Stimulated activated CD4-positive, alpha-beta T cell treated with anti-CD3 and anti-CD28 coated beads, Interleukin-12 subunit alpha, Interleukin-12 subunit beta, amount 100 ng/mL, for 48 hours (primary cell): ENCODE measurements at regions not wholly inside any gene's neighbourhood (a gene's known extent, or its start where the extent isn't known, plus 50 kb on each side); places are given as distances from the start of the nearest gene placed in this dataset.

Source experiments
- DNase-seq, 3 donors: peaks; one replicate each; pipeline ENCODE4 v3.0.0-alpha.2; 2020; ENCODE audit warnings: low read depth in 2 of 3, low spot score in 1 of 3

GRCh38 chr3:81439108-81439507 lies 322.3 kb downstream of the GBE1 start:
- DNase-seq: no peak

- no peak for DNase-seq
Measured at GRCh38 chr3:81437683-81438082, 323.8 kb downstream of the GBE1 start.

GRCh38 chr3:81436182-81436581 lies 325.3 kb downstream of the GBE1 start:
- no peak for DNase-seq

GRCh38 chr3:81435050-81435449 lies 326.4 kb downstream of the GBE1 start:
- no peak for DNase-seq

- DNase-seq: no peak
Measured at GRCh38 chr3:81434161-81434560, 327.3 kb downstream of the GBE1 start.

GRCh38 chr3:81433675-81434074 lies 327.8 kb downstream of the GBE1 start:
- DNase-seq: no peak

- no peak for DNase-seq
Measured at GRCh38 chr3:81432456-81432855, 329.0 kb downstream of the GBE1 start.

- no peak for DNase-seq
Measured at GRCh38 chr3:81426826-81427577, 334.4 kb downstream of the GBE1 start.

- no peak for DNase-seq
Measured at GRCh38 chr3:81425198-81425868, 336.1 kb downstream of the GBE1 start.

GRCh38 chr3:81419228-81419627 lies 342.2 kb downstream of the GBE1 start:
- DNase-seq: no peak

GRCh38 chr3:81416812-81417211 lies 344.6 kb downstream of the GBE1 start:
- no peak for DNase-seq

GRCh38 chr3:81406318-81406717 lies 355.1 kb downstream of the GBE1 start:
- DNase-seq: no peak

GRCh38 chr3:81395739-81396513 lies 365.5 kb downstream of the GBE1 start:
- no peak for DNase-seq

GRCh38 chr3:81394651-81395524 lies 366.6 kb downstream of the GBE1 start:
- no peak for DNase-seq

GRCh38 chr3:81393251-81393650 lies 368.2 kb downstream of the GBE1 start:
- no peak for DNase-seq

GRCh38 chr3:81390796-81391195 lies 370.6 kb downstream of the GBE1 start:
- no peak for DNase-seq

GRCh38 chr3:81388191-81388590 lies 373.3 kb downstream of the GBE1 start:
- no peak for DNase-seq

- DNase-seq: no peak
Measured at GRCh38 chr3:81382470-81382869, 379.0 kb downstream of the GBE1 start.

- no peak for DNase-seq
Measured at GRCh38 chr3:81380234-81380633, 381.2 kb downstream of the GBE1 start.

GRCh38 chr3:81378552-81379293 lies 382.7 kb downstream of the GBE1 start:
- DNase-seq: no peak
